Psoas muscle (tissue), 7 donors: ENCODE measurements at regions not wholly inside any gene's neighbourhood (a gene's known extent, or its start where the extent isn't known, plus 50 kb on each side); places are given as distances from the start of the nearest gene placed in this dataset.
A peak's percentile ranks its signal among the peaks of the same experiment; 100 is the strongest.

Experiments
- ATAC-seq, 4 donors: fragments of 200-7000 bp; cut with Tn5 transposase; one replicate each; pipeline ENCODE4 v1.9.1; 2020; ENCODE audit warnings: moderate library complexity in 3 of 4, mild to moderate bottlenecking in 2 of 4
- DNase-seq, 2 donors: peaks; one replicate each; pipeline ENCODE4 v3.0.0-alpha.2; 2020
- H3K27ac ChIP-seq: fragments of 200-600 bp; one replicate; pipeline ENCODE4 v1.8.0; 2022
- H3K27me3 ChIP-seq, 3 donors: fragments of 200-600 bp in 1 of 3; one replicate each; pipeline versions ENCODE4 v1.6.1 to v1.8.0; 2013 to 2022; ENCODE audit warnings: low read length in 2 of 3, mild to moderate bottlenecking in 2 of 3, moderate library complexity in 1 of 3; ENCODE audit not compliant: insufficient read depth in 3 of 3
- H3K36me3 ChIP-seq, 2 donors: fragments of 200-600 bp in 1 of 2; one replicate each; pipeline versions ENCODE4 v1.6.1 to v1.8.0; 2013 to 2022; ENCODE audit warnings: low read depth in 1 of 2, mild to moderate bottlenecking in 1 of 2, moderate library complexity in 1 of 2; ENCODE audit not compliant: insufficient read depth in 1 of 2
- H3K4me1 ChIP-seq: fragments of 200-600 bp; one replicate; pipeline ENCODE4 v1.8.0; 2022
- H3K4me3 ChIP-seq: fragments of 200-600 bp; one replicate; pipeline ENCODE4 v1.8.0; 2022; ENCODE audit warnings: mild to moderate bottlenecking
- H3K9me3 ChIP-seq: fragments of 200-600 bp; one replicate; pipeline ENCODE4 v1.8.0; 2022
- CTCF ChIP-seq: fragments of 200-600 bp; IDR thresholded peaks from one replicate; pipeline ENCODE4 v1.8.0; 2022; ENCODE audit warnings: antibody characterized with exemption
- WGBS, 3 donors: extraction: QIAGEN DNeasy Blood & Tissue Kit; methylation state at CpG; one replicate each; pipeline versions ENCODE4 v1.1.6 to v1.1.7; 2013; 5-methylcytosine and 5-hydroxymethylcytosine counted together
- intact Hi-C, 2 donors: fragments of 100-400 bp; cut with DNase I; formaldehyde crosslinking; loops; one replicate each; pipeline versions ENCODE4 v1.11.0 to v1.14.2; 2022
- donor health status: healthy with polysubstance abuse.
- donor health status: DM: no; HTN: no; CAD: no; lungs with moderate emphysema.
- donor health status: Bipolar disorder and iron deficiency.
- donor health status: healthy.
- donor health status: DM: yes; HTN: yes; CAD: no.
- donor health status: DM: no; HTN: no; CAD: no.
- donor health status: DM: yes; HTN: yes; CAD: no.

GRCh38 chr5:54645882-54646355, 128.4 kb downstream of the SNX18 start:
- ATAC-seq, result peak in 1 of 4 donors; percentile 22
- no peaks in the 10 kb centered on the region for H3K9me3 ChIP-seq
- peaks cover 7% of the 10 kb centered on the region for H3K4me1 ChIP-seq
- no peak for DNase-seq
- H3K27ac ChIP-seq, result peak overlapping the region; percentile 64
- H3K27me3 ChIP-seq, result no peaks in the 10 kb centered on the region
- 58 to 68% (median 63%) methylated on average over 2 of the region's 2 CpGs for WGBS, 3 donors
- TF ChIP-seq CTCF, result no peak
- intact Hi-C loops, result no loop called here
- H3K36me3 ChIP-seq, result no peaks in the 10 kb centered on the region
- no peak overlapping the region for H3K4me3 ChIP-seq

GRCh38 chr5:54644226-54644625, 126.7 kb downstream of the SNX18 start:
- Histone ChIP-seq H3K27ac (no peak overlapping the region), H3K4me1 (peaks cover 7% of the 10 kb centered on the region), H3K27me3 (no peaks in the 10 kb centered on the region), H3K36me3 (no peaks in the 10 kb centered on the region), H3K4me3 (no peak overlapping the region), H3K9me3 (no peaks in the 10 kb centered on the region)
- intact Hi-C loops, result no loop called here
- no peak for TF ChIP-seq CTCF
- DNase-seq (no peak), ATAC-seq (no peak)
- 50 to 56% (median 52%) methylated on average over 4 of the region's 4 CpGs for WGBS, 3 donors

- Histone ChIP-seq H3K4me3 (no peak overlapping the region), H3K36me3 (no peaks in the 10 kb centered on the region), H3K9me3 (no peaks in the 10 kb centered on the region), H3K27ac (no peak overlapping the region), H3K27me3 (no peaks in the 10 kb centered on the region), H3K4me1 (peaks cover 7% of the 10 kb centered on the region)
- no peak for TF ChIP-seq CTCF
- ATAC-seq, result no peak
- no peak for DNase-seq
- intact Hi-C loops, result no loop called here
- 17 to 35% (median 31%) methylated on average over 4 of the region's 4 CpGs for WGBS, 3 donors
Observed at GRCh38 chr5:54643685-54644106, 126.1 kb downstream of the SNX18 start.

- no peaks in the 10 kb centered on the region for H3K36me3 ChIP-seq
- intact Hi-C loops, result no loop called here
- 76 to 88% (median 87%) methylated on average over 5 of the region's 5 CpGs for WGBS, 3 donors
- H3K4me1 ChIP-seq, result no peaks in the 10 kb centered on the region
- H3K27ac ChIP-seq, result no peak overlapping the region
- no peak for TF ChIP-seq CTCF
- no peaks in the 10 kb centered on the region for H3K27me3 ChIP-seq
- no peak overlapping the region for H3K4me3 ChIP-seq
- ATAC-seq, result no peak
- H3K9me3 ChIP-seq, result no peaks in the 10 kb centered on the region
- DNase-seq, result no peak
Observed at GRCh38 chr5:54639621-54640020, 122.1 kb downstream of the SNX18 start.

- WGBS, 3 donors, result 83 to 85% (median 83%) methylated on average over 2 of the region's 2 CpGs
- H3K27ac ChIP-seq, result no peak overlapping the region
- H3K4me1 ChIP-seq, result no peaks in the 10 kb centered on the region
- TF ChIP-seq CTCF, result no peak
- DNase-seq (no peak), ATAC-seq (no peak)
- H3K27me3 ChIP-seq, result no peaks in the 10 kb centered on the region
- no peaks in the 10 kb centered on the region for H3K9me3 ChIP-seq
- no peaks in the 10 kb centered on the region for H3K36me3 ChIP-seq
- intact Hi-C loops, result no loop called here
- no peak overlapping the region for H3K4me3 ChIP-seq
Observed at GRCh38 chr5:54638106-54638505, 120.5 kb downstream of the SNX18 start.
